Prostate gland (tissue), 2 donors: ENCODE measurements at regions not wholly inside any gene's neighbourhood (a gene's known extent, or its start where the extent isn't known, plus 50 kb on each side); places are given as distances from the start of the nearest gene placed in this dataset.

Source experiments
- DNase-seq: peaks from one replicate; pipeline ENCODE4 v3.0.0-alpha.2; 2019; ENCODE audit warnings: low spot score
- H3K27ac ChIP-seq, 2 donors: fragments of 200-600 bp; sonication (generic); 2 replicates each; pipeline ENCODE4 v1.5.1; 2017 to 2019
- H3K27me3 ChIP-seq: fragments of 200-600 bp; sonication (generic); replicated peaks from 2 replicates; pipeline ENCODE4 v1.5.1; 2019; ENCODE audit not compliant: insufficient read depth
- H3K36me3 ChIP-seq, 2 donors: fragments of 200-600 bp; sonication (generic); 1 replicate in 1 of 2; 2 replicates in 1 of 2; pipeline versions ENCODE4 v1.5.1 to v1.8.1; 2017 to 2019
- H3K4me1 ChIP-seq: fragments of 200-600 bp; sonication (generic); replicated peaks from 2 replicates; pipeline ENCODE4 v1.5.1; 2019
- H3K4me3 ChIP-seq, 2 donors: fragments of 200-600 bp; sonication (generic); 2 replicates each; pipeline ENCODE4 v1.5.1; 2017 to 2019
- H3K9me3 ChIP-seq: fragments of 200-600 bp; sonication (generic); 2 replicates; pipeline ENCODE4 v1.5.1; 2017
- CTCF ChIP-seq, 4 experiments: fragments of 200-600 bp in 2 of 4; fragments of 450-650 bp in 2 of 4; sonication (generic) in 2 of 4; IDR thresholded peaks; 1 replicate in 3 of 4; 2 replicates in 1 of 4; pipeline ENCODE4 v1.5.1; 2016 to 2019; ENCODE audit warnings: antibody characterized with exemption in 4 of 4, mild to moderate bottlenecking in 2 of 4, moderate library complexity in 2 of 4
- POLR2A ChIP-seq: fragments of 450-650 bp; IDR thresholded peaks from one replicate; pipeline ENCODE4 v1.6.1; 2016; ENCODE audit warnings: antibody characterized with exemption, mild to moderate bottlenecking
- POLR2AphosphoS5 ChIP-seq: sonication (generic); formaldehyde crosslinking; IDR thresholded peaks from one replicate; pipeline ENCODE4 v1.6.1; 2017; ENCODE audit warnings: antibody characterized with exemption
- WGBS: methylation state at CpG from one replicate; pipeline ENCODE4 v1.1.5; 2018; 5-methylcytosine and 5-hydroxymethylcytosine counted together
- intact Hi-C: fragments of 100-400 bp; cut with DNase I; formaldehyde crosslinking; loops from one replicate; pipeline ENCODE4 v1.14.2; 2022

- intact Hi-C loops, result no loop called here
- H3K4me1 ChIP-seq, result no peaks in the 10 kb centered on the region
- H3K27ac ChIP-seq, result no peak overlapping the region
- H3K36me3 ChIP-seq, result no peaks in the 10 kb centered on the region
- H3K9me3 ChIP-seq, result no peaks in the 10 kb centered on the region
- 27% methylated on average over 2 of the region's 2 CpGs for WGBS
- TF ChIP-seq CTCF (IDR thresholded peaks at IDR 0.05) (no peak), POLR2A (no peak), POLR2AphosphoS5 (no peak)
- H3K4me3 ChIP-seq, result no peak overlapping the region
- no peak for DNase-seq
- no peaks in the 10 kb centered on the region for H3K27me3 ChIP-seq
Observed at GRCh38 chr7:13050703-13051102, 363.3 kb downstream of the ARL4A start.

- Histone ChIP-seq H3K27ac (no peak overlapping the region), H3K4me3 (no peak overlapping the region), H3K4me1 (no peaks in the 10 kb centered on the region), H3K9me3 (no peaks in the 10 kb centered on the region), H3K36me3 (no peaks in the 10 kb centered on the region), H3K27me3 (no peaks in the 10 kb centered on the region)
- WGBS, result 61% methylated on average over 2 of the region's 2 CpGs
- TF ChIP-seq POLR2A, result no peak
- no peak for TF ChIP-seq CTCF (IDR thresholded peaks at IDR 0.05)
- no peak for TF ChIP-seq POLR2AphosphoS5
- DNase-seq, result no peak
- intact Hi-C loops, result no loop called here
Observed at GRCh38 chr7:13055732-13056368, 368.4 kb downstream of the ARL4A start.

GRCh38 chr7:13057462-13058200 is 370.2 kb downstream of the ARL4A start:
- H3K4me1 ChIP-seq, result no peaks in the 10 kb centered on the region
- H3K9me3 ChIP-seq, result no peaks in the 10 kb centered on the region
- H3K27me3 ChIP-seq, result no peaks in the 10 kb centered on the region
- H3K4me3 ChIP-seq, result no peak overlapping the region
- DNase-seq, result no peak
- intact Hi-C loops, result no loop called here
- TF ChIP-seq POLR2A, result no peak
- WGBS, result 71% methylated on average over 6 of the region's 6 CpGs
- H3K27ac ChIP-seq, result no peak overlapping the region
- H3K36me3 ChIP-seq, result no peaks in the 10 kb centered on the region

GRCh38 chr7:13060173-13060572 is 372.7 kb downstream of the ARL4A start:
- H3K27me3 ChIP-seq, result no peaks in the 10 kb centered on the region
- TF ChIP-seq CTCF (IDR thresholded peaks at IDR 0.05), result no peak
- no peak for TF ChIP-seq POLR2AphosphoS5
- no peak for TF ChIP-seq POLR2A
- no peaks in the 10 kb centered on the region for H3K36me3 ChIP-seq
- H3K4me1 ChIP-seq, result no peaks in the 10 kb centered on the region
- 97% methylated on average over 2 of the region's 2 CpGs for WGBS
- H3K27ac ChIP-seq, result no peak overlapping the region
- H3K9me3 ChIP-seq, result no peaks in the 10 kb centered on the region
- no peak overlapping the region for H3K4me3 ChIP-seq
- intact Hi-C loops, result no loop called here
- no peak for DNase-seq

GRCh38 chr7:13061115-13061514 is 373.7 kb downstream of the ARL4A start:
- WGBS, result 80% methylated on average over 4 of the region's 4 CpGs
- TF ChIP-seq POLR2AphosphoS5, result no peak
- Histone ChIP-seq H3K4me1 (no peaks in the 10 kb centered on the region), H3K27ac (no peak overlapping the region), H3K9me3 (no peaks in the 10 kb centered on the region), H3K4me3 (no peak overlapping the region), H3K27me3 (no peaks in the 10 kb centered on the region), H3K36me3 (no peaks in the 10 kb centered on the region)
- intact Hi-C loops, result no loop called here
- no peak for DNase-seq

GRCh38 chr7:13062631-13063030 is 375.2 kb downstream of the ARL4A start:
- intact Hi-C loops, result no loop called here
- H3K4me1 ChIP-seq, result no peaks in the 10 kb centered on the region
- DNase-seq, result no peak
- no peak for TF ChIP-seq POLR2AphosphoS5
- no peak for TF ChIP-seq POLR2A
- TF ChIP-seq CTCF (IDR thresholded peaks at IDR 0.05), result no peak
- H3K36me3 ChIP-seq, result no peaks in the 10 kb centered on the region
- H3K27me3 ChIP-seq, result no peaks in the 10 kb centered on the region
- no peaks in the 10 kb centered on the region for H3K9me3 ChIP-seq
- H3K27ac ChIP-seq, result no peak overlapping the region
- 97% methylated on average over 4 of the region's 4 CpGs for WGBS
- no peak overlapping the region for H3K4me3 ChIP-seq
